H9 (cell line): ENCODE measurements at regions not wholly inside any gene's neighbourhood (a gene's known extent, or its start where the extent isn't known, plus 50 kb on each side); places are given as distances from the start of the nearest gene placed in this dataset.

Experiments used
- DNase-seq: peaks from one replicate; pipeline ENCODE4 v3.0.0-alpha.2; 2017
- H2AFZ ChIP-seq: one replicate; pipeline ENCODE4 v1.6.1; 2013; ENCODE audit warnings: mild to moderate bottlenecking, low read length, control low read depth, moderate library complexity
- H2AK5ac ChIP-seq: 2 replicates; pipeline ENCODE4 v1.6.1; 2013; ENCODE audit warnings: low read length, control low read depth, mixed read lengths; ENCODE audit not compliant: insufficient read length
- H2BK120ac ChIP-seq: one replicate; pipeline ENCODE4 v1.6.1; 2013; ENCODE audit warnings: low read depth, mild to moderate bottlenecking, low read length, control low read depth, inconsistent platforms; ENCODE audit not compliant: poor library complexity, severe bottlenecking
- H2BK12ac ChIP-seq: 2 replicates; pipeline ENCODE4 v1.6.1; 2013; ENCODE audit warnings: low read length, control low read depth, mixed read lengths, low read depth; ENCODE audit not compliant: insufficient read length
- H2BK15ac ChIP-seq: 2 replicates; pipeline ENCODE4 v1.6.1; 2013; ENCODE audit warnings: low read depth, low read length, control low read depth
- H2BK20ac ChIP-seq: one replicate; pipeline ENCODE4 v1.6.1; 2013; ENCODE audit warnings: low read depth, mild to moderate bottlenecking, low read length, control low read depth, inconsistent platforms; ENCODE audit not compliant: poor library complexity, severe bottlenecking
- H2BK5ac ChIP-seq: 2 replicates; pipeline ENCODE4 v1.6.1; 2013; ENCODE audit warnings: low read length, control low read depth, mixed read lengths; ENCODE audit not compliant: insufficient read length
- H3K14ac ChIP-seq: 2 replicates; pipeline ENCODE4 v1.6.1; 2013; ENCODE audit warnings: low read length, control low read depth; ENCODE audit not compliant: insufficient read depth
- H3K18ac ChIP-seq: 2 replicates; pipeline ENCODE4 v1.6.1; 2013; ENCODE audit warnings: low read depth, mild to moderate bottlenecking, mixed read lengths, low read length, control low read depth; ENCODE audit not compliant: insufficient read length
- H3K23ac ChIP-seq: 2 replicates; pipeline ENCODE4 v1.6.1; 2013; ENCODE audit warnings: low read length, control low read depth, mixed read lengths, low read depth; ENCODE audit not compliant: insufficient read length
- H3K23me2 ChIP-seq: 2 replicates; pipeline ENCODE4 v1.6.1; 2013; ENCODE audit warnings: low read depth, mild to moderate bottlenecking, mixed read lengths, low read length, control low read depth; ENCODE audit not compliant: insufficient read length, poor library complexity, severe bottlenecking
- H3K27ac ChIP-seq: 2 replicates; pipeline ENCODE4 v1.5.1; 2013; ENCODE audit warnings: low read length, control low read depth, mixed read lengths, low read depth; ENCODE audit not compliant: insufficient read length
- H3K27me3 ChIP-seq: 2 replicates; pipeline ENCODE4 v1.6.1; 2013; ENCODE audit warnings: low read length, control low read depth, inconsistent platforms; ENCODE audit not compliant: insufficient read depth
- H3K4ac ChIP-seq: 2 replicates; pipeline ENCODE4 v1.6.1; 2013; ENCODE audit warnings: low read depth, mild to moderate bottlenecking, control low read depth, inconsistent platforms, low read length, moderate library complexity
- H3K4me1 ChIP-seq: 2 replicates; pipeline ENCODE4 v1.6.1; 2013; ENCODE audit warnings: low read length, control low read depth, inconsistent platforms; ENCODE audit not compliant: insufficient read depth
- H3K4me2 ChIP-seq: 2 replicates; pipeline ENCODE4 v1.6.1; 2013; ENCODE audit warnings: low read length, control low read depth, mixed read lengths; ENCODE audit not compliant: insufficient read length, insufficient read depth
- H3K56ac ChIP-seq: 2 replicates; pipeline ENCODE4 v1.6.1; 2013; ENCODE audit warnings: low read depth, mild to moderate bottlenecking, mixed read lengths, low read length, control low read depth; ENCODE audit not compliant: insufficient read length
- H3K79me1 ChIP-seq: 2 replicates; pipeline ENCODE4 v1.6.1; 2013; ENCODE audit warnings: low read depth, mild to moderate bottlenecking, moderate library complexity, low read length, control low read depth, inconsistent platforms; ENCODE audit not compliant: insufficient read depth, poor library complexity, severe bottlenecking
- H3K79me2 ChIP-seq: 2 replicates; pipeline ENCODE4 v1.6.1; 2013; ENCODE audit warnings: low read length, control low read depth, inconsistent platforms; ENCODE audit not compliant: insufficient read depth
- H3K9ac ChIP-seq: 2 replicates; pipeline ENCODE4 v1.6.1; 2013; ENCODE audit warnings: low read length, control low read depth, mixed read lengths; ENCODE audit not compliant: insufficient read length; ENCODE audit errors: extremely low read depth
- H3K9me3 ChIP-seq: one replicate; pipeline ENCODE4 v1.6.1; 2013; ENCODE audit warnings: low read depth, low read length, inconsistent platforms; ENCODE audit not compliant: control insufficient read depth
- H3T11ph ChIP-seq: one replicate; pipeline ENCODE4 v1.6.1; 2013; ENCODE audit warnings: mild to moderate bottlenecking, low read length, control low read depth, inconsistent platforms
- H4K20me1 ChIP-seq: one replicate; pipeline ENCODE4 v1.6.1; 2013; ENCODE audit not compliant: control insufficient read depth, insufficient read length, insufficient read depth
- H4K5ac ChIP-seq: 2 replicates; pipeline ENCODE4 v1.6.1; 2013; ENCODE audit warnings: low read depth, mild to moderate bottlenecking, mixed read lengths, low read length, control low read depth; ENCODE audit not compliant: insufficient read length
- H4K8ac ChIP-seq: replicated peaks from 2 replicates; pipeline ENCODE4 v1.6.1; 2013; ENCODE audit warnings: low read length, control low read depth, mixed read lengths, low read depth; ENCODE audit not compliant: insufficient read length
- H4K91ac ChIP-seq: 2 replicates; pipeline ENCODE4 v1.6.1; 2013; ENCODE audit warnings: low read depth, mild to moderate bottlenecking, moderate library complexity, mixed read lengths, low read length, control low read depth; ENCODE audit not compliant: insufficient read length
- H3K27ac Mint-ChIP-seq, 3 experiments: 2 replicates in 2 of 3; 3 replicates in 1 of 3; pipeline ENCODE4 v1.8.0; 2020 to 2021; ENCODE audit warnings: mixed read lengths in 3 of 3, mild to moderate bottlenecking in 1 of 3, moderate library complexity in 1 of 3
- H3K27me3 Mint-ChIP-seq: 2 replicates; pipeline ENCODE4 v1.8.0; 2021; ENCODE audit warnings: low read depth, mild to moderate bottlenecking, moderate library complexity, mixed read lengths
- H3K36me3 Mint-ChIP-seq, 3 experiments: 2 replicates in 2 of 3; 3 replicates in 1 of 3; pipeline ENCODE4 v1.8.0; 2020 to 2021; ENCODE audit warnings: low read depth in 3 of 3, mixed read lengths in 3 of 3; ENCODE audit not compliant: insufficient read depth in 1 of 3
- H3K4me1 Mint-ChIP-seq, 2 experiments: 2 replicates each; pipeline ENCODE4 v1.8.0; 2020; ENCODE audit warnings: mixed read lengths in 2 of 2
- H3K4me3 Mint-ChIP-seq, 2 experiments: 2 replicates in 1 of 2; 3 replicates in 1 of 2; pipeline ENCODE4 v1.8.0; 2020 to 2021; ENCODE audit warnings: mild to moderate bottlenecking in 2 of 2, mixed read lengths in 2 of 2, moderate library complexity in 1 of 2
- H3K9me3 Mint-ChIP-seq, 2 experiments: 2 replicates in 1 of 2; 3 replicates in 1 of 2; pipeline ENCODE4 v1.8.0; 2020; ENCODE audit warnings: mild to moderate bottlenecking in 2 of 2, mixed read lengths in 2 of 2, moderate library complexity in 1 of 2
- WGBS: extraction: QIAGEN DNeasy Blood & Tissue Kit; methylation state at CpG from one replicate; pipeline ENCODE4 v1.1.7; 2013; ENCODE audit warnings: missing lambda C conversion rate, low lambda C conversion rate, mixed read lengths; ENCODE audit not compliant: insufficient read length; ENCODE audit errors: extremely low coverage; 5-methylcytosine and 5-hydroxymethylcytosine counted together
- TF ChIP-seq, protein P1 (sequence below): fragments of 200-600 bp; sonication (generic); conservative IDR thresholded peaks from 3 replicates; pipeline ENCODE4 v1.8.0; 2021; ENCODE audit warnings: antibody characterized with exemption, mild to moderate bottlenecking

GRCh38 chr1:195915826-195916225 lies 692.4 kb downstream of the KCNT2 start:
- H4K20me1 ChIP-seq: no peaks in the 10 kb centered on the region
- TF ChIP-seq, protein P1, sequence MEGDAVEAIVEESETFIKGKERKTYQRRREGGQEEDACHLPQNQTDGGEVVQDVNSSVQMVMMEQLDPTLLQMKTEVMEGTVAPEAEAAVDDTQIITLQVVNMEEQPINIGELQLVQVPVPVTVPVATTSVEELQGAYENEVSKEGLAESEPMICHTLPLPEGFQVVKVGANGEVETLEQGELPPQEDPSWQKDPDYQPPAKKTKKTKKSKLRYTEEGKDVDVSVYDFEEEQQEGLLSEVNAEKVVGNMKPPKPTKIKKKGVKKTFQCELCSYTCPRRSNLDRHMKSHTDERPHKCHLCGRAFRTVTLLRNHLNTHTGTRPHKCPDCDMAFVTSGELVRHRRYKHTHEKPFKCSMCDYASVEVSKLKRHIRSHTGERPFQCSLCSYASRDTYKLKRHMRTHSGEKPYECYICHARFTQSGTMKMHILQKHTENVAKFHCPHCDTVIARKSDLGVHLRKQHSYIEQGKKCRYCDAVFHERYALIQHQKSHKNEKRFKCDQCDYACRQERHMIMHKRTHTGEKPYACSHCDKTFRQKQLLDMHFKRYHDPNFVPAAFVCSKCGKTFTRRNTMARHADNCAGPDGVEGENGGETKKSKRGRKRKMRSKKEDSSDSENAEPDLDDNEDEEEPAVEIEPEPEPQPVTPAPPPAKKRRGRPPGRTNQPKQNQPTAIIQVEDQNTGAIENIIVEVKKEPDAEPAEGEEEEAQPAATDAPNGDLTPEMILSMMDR: no peak
- H3K9ac ChIP-seq: no peak overlapping the region
- H3T11ph ChIP-seq: no peak overlapping the region
- no peaks in the 10 kb centered on the region for H3K9me3 ChIP-seq
- H3K79me1 ChIP-seq: no peaks in the 10 kb centered on the region
- H3K27ac Mint-ChIP-seq: peak overlapping the region in 1 of 3 experiments; percentile 57; a peak in 2 of 7 replicates
- no peaks in the 10 kb centered on the region; a peak in 2 of 5 replicates for H3K9me3 Mint-ChIP-seq
- H3K23me2 ChIP-seq: no peaks in the 10 kb centered on the region
- H4K8ac ChIP-seq: no peak overlapping the region
- H3K4me3 Mint-ChIP-seq: no peak overlapping the region
- H3K14ac ChIP-seq: no peak overlapping the region
- H3K4me2 ChIP-seq: no peak overlapping the region
- H4K91ac ChIP-seq: no peak overlapping the region
- H3K79me2 ChIP-seq: no peaks in the 10 kb centered on the region
- no peak overlapping the region for H3K23ac ChIP-seq
- 0 out of 7 replicates have a peak, but pooled peaks cover 0 to 5% (median 1%) of the 10 kb centered on the region in 3 experiments for H3K36me3 Mint-ChIP-seq
- no peak overlapping the region for H4K5ac ChIP-seq
- H2BK5ac ChIP-seq: no peak overlapping the region
- no peak overlapping the region for H3K56ac ChIP-seq
- no peak for DNase-seq
- no peaks in the 10 kb centered on the region for H3K27me3 Mint-ChIP-seq
- no peak overlapping the region for H2BK20ac ChIP-seq
- H3K18ac ChIP-seq: no peak overlapping the region
- no peak overlapping the region for H2BK12ac ChIP-seq
- H2BK15ac ChIP-seq: no peak overlapping the region
- H2AK5ac ChIP-seq: no peak overlapping the region
- H2AFZ ChIP-seq: no peak overlapping the region
- H3K4me1 ChIP-seq: no peaks in the 10 kb centered on the region
- H3K27me3 ChIP-seq: no peaks in the 10 kb centered on the region
- no peaks in the 10 kb centered on the region for H3K4me1 Mint-ChIP-seq
- H3K4ac ChIP-seq: no peak overlapping the region
- no peak overlapping the region for H2BK120ac ChIP-seq
- WGBS: no CpG with 5 or more reads among the region's 1 CpG
- H3K27ac ChIP-seq: no peak overlapping the region
